GM12873 (cell line): ENCODE measurements at regions not wholly inside any gene's neighbourhood (a gene's known extent, or its start where the extent isn't known, plus 50 kb on each side); places are given as distances from the start of the nearest gene placed in this dataset.

Experiments
- TF ChIP-seq, protein P1 (sequence below): IDR thresholded peaks from 2 replicates; pipeline ENCODE4 v1.5.1; 2012; ENCODE audit warnings: low read depth, mild to moderate bottlenecking, moderate library complexity, low read length, control low read depth; ENCODE audit not compliant: insufficient read depth; ENCODE audit errors: missing control alignments

DNA sequence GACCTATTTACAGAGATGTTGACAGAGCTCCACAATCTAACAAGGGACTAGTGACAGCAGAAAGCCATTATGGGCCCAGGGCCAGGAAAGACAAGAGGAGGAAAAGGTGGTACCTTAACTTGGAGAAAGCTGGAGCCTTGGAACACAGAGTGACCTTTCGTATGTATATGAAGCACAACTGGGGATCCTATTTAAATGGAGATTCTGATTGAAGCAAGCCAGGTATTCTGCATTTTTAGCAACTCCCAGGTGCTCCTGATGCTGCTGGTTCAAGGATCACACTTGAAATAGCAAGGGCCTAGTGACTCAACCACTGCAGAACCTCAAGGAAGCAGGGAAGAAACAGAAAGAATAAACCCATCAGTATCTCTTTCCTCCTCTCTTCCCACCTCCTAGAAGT, 99.4 kb downstream of the TMEM47 start:
- TF ChIP-seq, protein P1, sequence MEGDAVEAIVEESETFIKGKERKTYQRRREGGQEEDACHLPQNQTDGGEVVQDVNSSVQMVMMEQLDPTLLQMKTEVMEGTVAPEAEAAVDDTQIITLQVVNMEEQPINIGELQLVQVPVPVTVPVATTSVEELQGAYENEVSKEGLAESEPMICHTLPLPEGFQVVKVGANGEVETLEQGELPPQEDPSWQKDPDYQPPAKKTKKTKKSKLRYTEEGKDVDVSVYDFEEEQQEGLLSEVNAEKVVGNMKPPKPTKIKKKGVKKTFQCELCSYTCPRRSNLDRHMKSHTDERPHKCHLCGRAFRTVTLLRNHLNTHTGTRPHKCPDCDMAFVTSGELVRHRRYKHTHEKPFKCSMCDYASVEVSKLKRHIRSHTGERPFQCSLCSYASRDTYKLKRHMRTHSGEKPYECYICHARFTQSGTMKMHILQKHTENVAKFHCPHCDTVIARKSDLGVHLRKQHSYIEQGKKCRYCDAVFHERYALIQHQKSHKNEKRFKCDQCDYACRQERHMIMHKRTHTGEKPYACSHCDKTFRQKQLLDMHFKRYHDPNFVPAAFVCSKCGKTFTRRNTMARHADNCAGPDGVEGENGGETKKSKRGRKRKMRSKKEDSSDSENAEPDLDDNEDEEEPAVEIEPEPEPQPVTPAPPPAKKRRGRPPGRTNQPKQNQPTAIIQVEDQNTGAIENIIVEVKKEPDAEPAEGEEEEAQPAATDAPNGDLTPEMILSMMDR, result no peak

DNA sequence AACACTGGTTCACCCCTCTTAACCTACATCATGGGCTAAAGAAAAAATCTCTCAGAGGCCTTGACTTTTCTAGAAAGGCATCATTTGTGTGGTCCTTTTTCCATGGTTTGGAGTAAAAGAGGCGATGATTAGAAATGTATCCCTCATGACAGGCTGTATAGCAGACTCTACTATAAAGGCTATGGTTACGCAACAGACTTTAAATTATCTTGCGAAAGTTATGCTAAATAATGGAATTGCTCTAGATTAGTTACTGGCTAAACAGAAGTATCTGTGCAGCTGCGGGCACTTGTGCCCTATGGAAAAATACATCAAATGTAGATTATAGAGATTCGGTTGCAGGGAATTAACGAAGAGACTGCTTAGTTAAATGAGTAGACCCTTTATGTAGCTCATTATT, 101.6 kb downstream of the TMEM47 start:
- TF ChIP-seq, protein P1, result no peak

DNA sequence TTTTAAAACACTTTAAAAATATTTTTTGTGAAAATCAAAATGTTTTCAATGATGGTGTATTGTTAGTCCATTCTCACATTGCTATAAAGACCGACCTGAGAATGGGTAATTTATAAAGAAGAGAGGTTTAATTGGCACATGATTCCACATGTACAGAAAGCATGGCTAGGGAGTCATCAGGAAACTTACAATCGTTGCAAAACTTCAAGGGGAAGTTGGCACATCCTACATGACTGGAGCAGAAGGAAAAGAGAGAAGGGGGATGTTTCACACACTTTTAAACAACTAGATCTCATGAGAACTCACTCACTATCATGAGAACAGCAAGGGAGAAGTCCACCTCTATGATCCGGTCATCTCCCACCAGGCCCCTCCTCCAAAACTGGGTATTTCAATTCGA, 110.7 kb downstream of the TMEM47 start:
- TF ChIP-seq, protein P1, result no peak

DNA sequence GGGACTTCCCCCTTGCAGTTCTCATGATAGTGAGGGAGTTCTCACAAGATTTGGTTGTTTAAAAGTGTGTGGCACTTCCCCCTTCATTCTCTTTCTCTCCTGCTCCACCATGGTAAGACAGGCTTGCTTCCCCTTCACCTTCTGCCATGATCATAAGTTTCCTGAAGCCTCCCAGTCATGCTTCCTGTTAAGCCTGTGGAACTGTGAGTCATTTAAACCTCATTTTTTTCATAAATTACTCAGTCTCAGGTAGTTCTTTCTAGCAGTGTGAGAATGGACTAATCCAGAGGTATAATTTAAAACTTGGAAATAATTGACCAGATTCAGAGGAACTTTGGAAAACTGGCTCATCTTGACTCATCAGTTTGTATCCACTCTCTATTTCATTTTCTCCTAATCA, 129.0 kb downstream of the TMEM47 start:
- TF ChIP-seq, protein P1, result no peak

DNA sequence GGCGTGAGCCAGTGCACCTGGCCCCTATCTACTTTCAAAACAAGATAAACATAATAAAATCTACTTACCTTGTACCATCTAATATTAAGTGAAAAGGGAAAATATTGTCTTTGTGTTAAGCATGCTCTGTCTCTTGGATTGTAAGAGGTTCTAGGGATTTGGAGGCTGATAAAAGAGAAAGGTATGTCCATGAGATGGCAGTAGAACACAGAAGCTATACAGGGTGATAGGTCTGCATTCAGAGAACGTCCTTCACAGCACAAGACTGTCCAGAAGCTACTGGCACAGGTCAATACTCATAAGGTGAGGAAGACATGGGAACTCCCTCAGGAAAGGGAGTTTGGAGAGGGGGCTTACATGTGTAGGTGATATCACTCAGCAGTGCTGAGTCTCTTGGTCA, 135.5 kb downstream of the TMEM47 start:
- TF ChIP-seq, protein P1, result no peak

DNA sequence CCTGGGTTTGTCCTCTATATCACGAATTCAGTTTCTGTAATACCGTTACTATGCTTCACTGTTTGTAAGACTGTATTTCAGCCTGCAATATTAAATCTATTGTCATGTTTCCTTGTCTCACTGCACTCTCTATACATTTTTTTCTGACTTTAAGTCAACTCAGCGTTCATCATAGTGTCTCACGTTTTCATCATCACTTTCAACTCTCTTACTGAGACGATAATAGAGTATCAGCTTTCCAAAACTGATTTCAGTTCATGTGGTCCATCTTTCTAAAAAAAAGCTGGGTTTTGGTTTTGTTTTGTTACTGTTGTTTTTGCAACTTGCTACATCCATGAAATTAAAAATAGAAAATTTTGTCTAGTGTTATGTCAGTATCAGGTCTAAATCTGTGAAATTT, 147.7 kb downstream of the TMEM47 start:
- TF ChIP-seq, protein P1, result no peak

DNA sequence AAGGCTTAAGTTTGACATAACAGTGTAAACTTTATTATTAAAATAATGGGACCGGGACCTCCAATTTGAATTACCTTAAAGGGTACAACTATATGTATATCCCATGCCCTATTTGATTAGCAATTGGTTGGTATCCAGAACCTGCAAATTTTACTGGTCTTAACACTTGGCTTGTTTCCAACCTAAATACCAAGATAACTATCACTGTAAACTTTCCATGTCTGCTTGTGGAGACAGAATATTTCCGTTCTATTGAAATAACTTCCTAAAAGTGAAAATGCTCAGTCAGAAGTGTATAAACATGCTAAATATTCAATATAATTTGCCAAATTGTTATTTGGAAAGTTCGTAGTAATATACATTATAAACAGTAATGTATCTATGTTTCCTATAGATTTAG, 154.0 kb downstream of the TMEM47 start:
- TF ChIP-seq, protein P1, result no peak
